GM12878 (cell line): ENCODE measurements at regions not wholly inside any gene's neighbourhood (a gene's known extent, or its start where the extent isn't known, plus 50 kb on each side); places are given as distances from the start of the nearest gene placed in this dataset.

Experiments used
- ATAC-seq: fragments of 200-7000 bp; cut with Tn5 transposase; 3 replicates; pipeline ENCODE4 v1.9.1; 2020; ENCODE audit warnings: mild to moderate bottlenecking, moderate library complexity
- BruUV-seq: library from RNA; stranded (reverse); fragments of 400-500 nt; replicated peaks from 2 replicates; lab custom pipeline; 2021; lab: Mats Ljungman, UMichigan
- CTCF ChIA-PET: fragments of 300-600 bp; sonication (Branson Sonifier 250); formaldehyde crosslinking; extraction: SDS; loops from one replicate; lab custom pipeline; 2021; ENCODE audit warnings: inconsistent platforms; lab: Yijun Ruan, JAX
- POLR2A ChIA-PET: fragments of 350-600 bp; formaldehyde crosslinking; extraction: SDS; loops from one replicate; lab custom pipeline; 2021; ENCODE audit warnings: inconsistent platforms; lab: Charles Lee
- RAD21 ChIA-PET: fragments of 300-600 bp; sonication (Branson Sonifier 250); formaldehyde crosslinking; loops from one replicate; lab custom pipeline; 2023; ENCODE audit warnings: antibody characterized with exemption; ENCODE audit not compliant: unreplicated experiment; lab: Charles Lee
- SMC1A ChIA-PET: fragments of 300-600 bp; sonication (Branson Sonifier 250); formaldehyde crosslinking; loops from one replicate; lab custom pipeline; 2023; ENCODE audit not compliant: unreplicated experiment, uncharacterized antibody; lab: Charles Lee
- DNase-seq: peaks from one replicate; pipeline ENCODE4 v3.0.0-alpha.2; 2011; ENCODE audit warnings: low read depth, low spot score
- FAIRE-seq: peaks from 3 replicates; lab custom pipeline; 2011; peaks lifted over from hg19 to GRCh38; lab: Jason Lieb, UNC
- H2AFZ ChIP-seq: 2 replicates; pipeline ENCODE4 v1.6.0; 2011; ENCODE audit warnings: low read depth, low read length, control low read depth; ENCODE audit not compliant: control insufficient read depth
- H3K27ac ChIP-seq: 2 replicates; pipeline ENCODE4 v1.5.1; 2011; ENCODE audit warnings: control low read depth; ENCODE audit not compliant: control insufficient read depth, insufficient read depth
- H3K27me3 ChIP-seq, 2 experiments: replicated peaks in 1 of 2; 2 replicates each; pipeline versions ENCODE4 v1.6.0 to v1.6.1; 2011; ENCODE audit warnings: low read length in 1 of 2; ENCODE audit not compliant: control insufficient read depth in 2 of 2, insufficient read depth in 2 of 2
- H3K36me3 ChIP-seq, 2 experiments: 2 replicates each; pipeline ENCODE4 v1.5.1; 2011; ENCODE audit warnings: low read length in 1 of 2; ENCODE audit not compliant: control insufficient read depth in 2 of 2, insufficient read depth in 2 of 2
- H3K4me1 ChIP-seq: 2 replicates; pipeline ENCODE4 v1.6.1; 2011; ENCODE audit warnings: mild to moderate bottlenecking, low read length, moderate library complexity, mixed read lengths; ENCODE audit not compliant: control insufficient read depth, insufficient read depth
- H3K4me2 ChIP-seq: 2 replicates; pipeline ENCODE4 v1.6.0; 2011; ENCODE audit warnings: control low read depth; ENCODE audit not compliant: control insufficient read depth, insufficient read depth
- H3K4me3 ChIP-seq: fragments of 200-600 bp; sonication (generic); 2 replicates; pipeline ENCODE4 v1.5.1; 2016
- H3K79me2 ChIP-seq: 2 replicates; pipeline ENCODE4 v1.6.0; 2011; ENCODE audit warnings: low read length; ENCODE audit not compliant: control insufficient read depth, insufficient read depth
- H3K9ac ChIP-seq: 2 replicates; pipeline ENCODE4 v1.8.0; 2011; ENCODE audit warnings: low read length, control low read depth, mixed read lengths; ENCODE audit not compliant: control insufficient read depth, insufficient read depth
- H3K9me3 ChIP-seq: replicated peaks from 3 replicates; pipeline ENCODE4 v1.5.1; 2011; ENCODE audit warnings: mild to moderate bottlenecking, low read length; ENCODE audit not compliant: control insufficient read depth, insufficient read depth
- H4K20me1 ChIP-seq: 2 replicates; pipeline ENCODE4 v1.6.0; 2011; ENCODE audit not compliant: control insufficient read depth, insufficient read depth
- CUX1 ChIP-seq: IDR thresholded peaks from 2 replicates; pipeline ENCODE4 v1.6.1; 2012; ENCODE audit warnings: improper control_type of control experiment, low read depth, low read length; ENCODE audit not compliant: insufficient replicate concordance
- EED ChIP-seq: sonication (generic); IDR thresholded peaks from 2 replicates; pipeline ENCODE4 v1.6.1; 2016; ENCODE audit warnings: antibody characterized with exemption, low read depth
- NFIC ChIP-seq: IDR thresholded peaks from 2 replicates; pipeline ENCODE4 v1.6.1; 2012; ENCODE audit warnings: low read depth, mild to moderate bottlenecking, inconsistent platforms, low read length, moderate library complexity
- POU2F2 ChIP-seq: IDR thresholded peaks from 3 replicates; pipeline ENCODE4 v1.6.1; 2011; ENCODE audit warnings: low read depth, mild to moderate bottlenecking, low read length, borderline replicate concordance
- RUNX3 ChIP-seq: IDR thresholded peaks from 2 replicates; pipeline ENCODE4 v1.6.1; 2012; ENCODE audit warnings: low read length, inconsistent platforms
- SKIL ChIP-seq: fragments of 450-650 bp; IDR thresholded peaks from 2 replicates; pipeline ENCODE4 v1.6.1; 2017; ENCODE audit warnings: mild to moderate bottlenecking, low read depth, inconsistent platforms; ENCODE audit not compliant: poor library complexity, severe bottlenecking
- YY1 ChIP-seq: IDR thresholded peaks from 2 replicates; pipeline ENCODE4 v1.6.1; 2011; ENCODE audit warnings: low read depth, mild to moderate bottlenecking, low read length
- WGBS: methylation state at CpG from one replicate; pipeline ENCODE4 v1.1.6; 2016; ENCODE audit warnings: low lambda C conversion rate; ENCODE audit not compliant: insufficient replicate concordance, insufficient coverage; ENCODE audit errors: missing lambda C conversion rate; 5-methylcytosine and 5-hydroxymethylcytosine counted together
- in situ Hi-C: fragments of 300-500 bp; cut with MboI; formaldehyde crosslinking; loops from 9 replicates; pipeline ENCODE4 v1.14.3; 2018; ENCODE audit warnings: mixed read lengths
- intact Hi-C: fragments of 100-400 bp; cut with micrococcal nuclease; formaldehyde crosslinking; loops from one replicate; pipeline ENCODE4 v1.14.2; 2022; ENCODE audit not compliant: unreplicated experiment

- Histone ChIP-seq H3K4me3 (no peak overlapping the region), H3K36me3 (no peaks in the 10 kb centered on the region), H4K20me1 (no peaks in the 10 kb centered on the region), H3K4me2 (no peak overlapping the region), H3K79me2 (no peaks in the 10 kb centered on the region), H3K27ac (no peak overlapping the region), H3K9ac (no peak overlapping the region), H3K27me3 (no peaks in the 10 kb centered on the region), H3K9me3 (no peaks in the 10 kb centered on the region), H3K4me1 (no peaks in the 10 kb centered on the region), H2AFZ (no peak overlapping the region)
- FAIRE-seq (no peak), DNase-seq (no peak), ATAC-seq (no peak)
- BruUV-seq = no TSS peak
- no peak for TF ChIP-seq YY1
- TF ChIP-seq CUX1 = no peak
- TF ChIP-seq SKIL = no peak
- no peak for TF ChIP-seq RUNX3
- no peak for TF ChIP-seq POU2F2
- TF ChIP-seq EED = no peak
- TF ChIP-seq NFIC = no peak
- WGBS = 0% methylated on average over 2 of the region's 2 CpGs
- CTCF ChIA-PET = no interaction called here
- in situ Hi-C loops (no loop called here), intact Hi-C loops (no loop called here)
- POLR2A ChIA-PET = no interaction called here
- RAD21 ChIA-PET = no interaction called here
- SMC1A ChIA-PET = no interaction called here
Observed at GRCh38 chr5:13508559-13508958, 435.9 kb downstream of the DNAH5 start.
